NCI-H524 (cell line): ENCODE measurements at regions not wholly inside any gene's neighbourhood (a gene's known extent, or its start where the extent isn't known, plus 50 kb on each side); places are given as distances from the start of the nearest gene placed in this dataset.
"Not testable (repeated sequence)": the region's sequence is repeated elsewhere in the genome, so short reads cannot be mapped to it uniquely, and the experiment has no call there.

ENCODE experiments used
- DNase-seq, 2 experiments: peaks; one replicate each; lab custom pipeline; 2025; lab: John Stamatoyannopoulos, UW

- not testable (repeated sequence) for DNase-seq
Observed at GRCh38 chr19:23984911-23985310, 70.2 kb downstream of the ZNF726 start.

GRCh38 chr19:23986623-23987022 is 71.9 kb downstream of the ZNF726 start:
- DNase-seq: no peak

GRCh38 chr19:23991170-23991569 is 76.5 kb downstream of the ZNF726 start:
- DNase-seq: peak in 1 of 2 experiments; percentile 5

DNA sequence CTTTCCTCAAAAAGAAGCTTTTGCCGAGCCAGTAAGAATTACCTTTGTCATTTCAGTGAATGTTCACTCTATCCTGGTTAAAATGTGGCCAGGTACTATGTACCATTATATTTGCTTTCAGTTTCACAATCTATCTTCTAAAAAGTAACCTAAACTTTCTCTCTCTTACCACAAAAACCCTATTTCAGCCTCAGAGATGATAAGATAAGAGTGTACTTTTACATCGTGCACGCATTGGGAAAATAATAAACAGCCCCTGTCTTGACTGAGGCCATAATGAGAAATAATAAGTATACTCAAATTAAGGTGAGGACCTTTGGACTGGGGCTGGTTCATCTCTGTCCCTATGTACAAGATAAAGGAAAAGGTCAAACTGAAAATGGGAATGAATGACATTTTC is 77.7 kb downstream of the ZNF726 start:
- DNase-seq: no peak

DNA sequence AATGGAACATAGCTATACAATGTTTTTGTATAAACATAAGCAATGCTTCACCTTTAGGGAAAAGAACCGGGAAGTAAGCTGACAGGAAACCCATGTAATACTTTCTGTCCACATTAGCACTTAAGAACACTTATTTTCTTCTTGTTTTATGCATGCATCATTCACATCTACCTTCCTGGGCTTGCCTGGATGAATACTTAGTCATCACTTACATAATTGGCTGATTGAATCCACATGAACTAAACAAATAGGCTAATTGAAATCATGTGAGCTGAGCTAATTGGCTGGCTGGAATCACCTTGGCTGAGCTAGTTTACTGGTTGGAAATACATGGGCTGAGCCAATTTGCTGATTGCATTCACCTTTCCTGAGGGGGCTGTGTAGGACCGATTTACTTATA is 78.8 kb downstream of the ZNF726 start:
- DNase-seq: no peak

DNA sequence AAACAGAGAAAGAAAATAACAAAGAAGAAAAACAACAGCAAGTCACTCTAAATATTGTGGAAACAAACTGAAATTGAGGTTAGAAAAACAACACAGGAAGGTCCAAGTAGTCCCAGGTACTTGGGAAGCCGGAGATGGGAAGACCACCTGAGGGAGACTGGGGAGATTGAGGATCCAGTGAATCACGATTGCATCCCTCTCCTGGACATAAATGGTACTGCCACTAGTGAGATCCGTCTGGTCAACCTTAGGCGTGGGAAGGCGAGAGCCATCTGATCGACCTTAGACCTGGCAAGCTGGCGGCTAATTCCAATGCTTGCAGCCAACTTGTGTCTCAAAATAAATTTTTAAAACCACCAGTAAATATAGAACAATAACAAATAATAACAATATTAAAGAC is 81.9 kb downstream of the ZNF726 start:
- peak in 1 of 2 experiments; percentile 2 for DNase-seq

DNA sequence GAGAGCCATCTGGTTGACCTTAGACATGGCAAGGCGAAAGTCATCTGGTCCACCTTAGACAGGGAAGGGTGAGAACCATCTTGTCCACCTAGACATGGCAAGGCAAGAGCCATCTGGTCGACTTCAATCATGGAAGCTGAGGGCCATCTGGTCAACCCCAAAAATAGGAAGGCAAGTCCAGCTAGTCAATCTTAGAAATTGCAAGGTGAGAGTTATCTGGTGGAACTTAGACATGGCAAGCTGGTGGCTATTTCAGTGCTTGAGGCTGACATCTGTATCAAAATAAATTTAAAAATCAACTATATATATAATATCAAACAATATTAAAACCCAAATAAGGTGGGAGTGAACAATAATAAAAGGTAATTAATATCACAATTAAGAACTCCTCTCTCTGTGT is 83.9 kb downstream of the ZNF726 start:
- DNase-seq: no peak

- DNase-seq: no peak
Observed at GRCh38 chr19:23999821-24000610, 85.3 kb downstream of the ZNF726 start.

GRCh38 chr19:24000656-24001055 is 86.0 kb downstream of the ZNF726 start:
- no peak for DNase-seq

DNA sequence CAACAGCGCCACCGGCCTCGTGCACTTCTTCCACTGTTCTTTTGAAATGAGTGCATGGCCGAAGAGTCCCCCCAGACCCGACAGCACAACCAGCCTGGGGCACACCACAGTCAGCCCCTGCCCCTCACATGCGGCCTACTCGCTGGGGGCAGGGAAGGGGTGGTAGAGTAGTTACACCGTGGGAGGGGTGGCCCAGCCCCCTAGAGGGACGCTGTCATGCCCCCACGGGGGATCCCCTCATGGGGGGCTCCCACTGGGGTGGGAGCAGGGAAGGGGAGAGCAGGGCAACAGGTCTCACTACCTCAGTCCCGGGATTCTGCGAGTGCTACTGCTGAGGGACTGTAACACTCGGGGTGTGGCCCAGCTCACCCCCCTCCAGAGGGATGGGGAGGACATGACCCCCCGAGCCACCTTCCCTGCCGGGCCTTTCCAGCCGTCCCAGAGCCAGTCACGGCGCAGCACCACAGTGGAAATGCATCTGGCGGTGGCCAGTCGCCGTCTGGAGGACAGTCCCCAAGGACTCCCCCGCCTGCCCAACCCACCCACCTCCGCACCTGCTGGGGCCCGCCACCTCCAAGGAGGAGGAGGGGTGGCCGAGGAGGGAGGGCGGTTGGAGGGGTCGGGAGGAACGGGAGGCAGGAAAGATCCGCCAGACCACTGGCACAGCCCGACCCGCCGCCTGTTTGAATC is 84.6 kb upstream of the ZNF254 start:
- DNase-seq: no peak

- no peak for DNase-seq
Observed at GRCh38 chr19:24003537-24003936, 83.5 kb upstream of the ZNF254 start.

DNA sequence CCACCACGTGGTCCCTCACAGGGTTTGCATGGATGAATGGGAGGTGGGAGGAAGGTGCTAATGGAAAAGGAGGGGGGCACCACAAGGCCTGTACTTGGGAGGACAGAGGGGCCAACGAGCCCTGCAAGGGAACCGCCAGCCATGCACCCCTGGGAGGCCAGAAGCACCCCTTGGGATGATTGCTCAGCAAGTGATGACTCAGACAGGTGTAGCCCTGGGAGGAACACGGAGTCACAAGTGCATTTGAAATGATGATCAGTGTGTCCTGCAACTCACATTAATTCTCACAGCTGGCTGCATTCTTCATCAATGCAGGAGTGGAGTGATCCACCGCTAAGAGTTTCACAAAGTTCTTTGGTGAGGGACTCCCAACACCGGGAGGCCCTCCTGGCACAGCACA is 82.8 kb upstream of the ZNF254 start:
- DNase-seq: no peak

DNA sequence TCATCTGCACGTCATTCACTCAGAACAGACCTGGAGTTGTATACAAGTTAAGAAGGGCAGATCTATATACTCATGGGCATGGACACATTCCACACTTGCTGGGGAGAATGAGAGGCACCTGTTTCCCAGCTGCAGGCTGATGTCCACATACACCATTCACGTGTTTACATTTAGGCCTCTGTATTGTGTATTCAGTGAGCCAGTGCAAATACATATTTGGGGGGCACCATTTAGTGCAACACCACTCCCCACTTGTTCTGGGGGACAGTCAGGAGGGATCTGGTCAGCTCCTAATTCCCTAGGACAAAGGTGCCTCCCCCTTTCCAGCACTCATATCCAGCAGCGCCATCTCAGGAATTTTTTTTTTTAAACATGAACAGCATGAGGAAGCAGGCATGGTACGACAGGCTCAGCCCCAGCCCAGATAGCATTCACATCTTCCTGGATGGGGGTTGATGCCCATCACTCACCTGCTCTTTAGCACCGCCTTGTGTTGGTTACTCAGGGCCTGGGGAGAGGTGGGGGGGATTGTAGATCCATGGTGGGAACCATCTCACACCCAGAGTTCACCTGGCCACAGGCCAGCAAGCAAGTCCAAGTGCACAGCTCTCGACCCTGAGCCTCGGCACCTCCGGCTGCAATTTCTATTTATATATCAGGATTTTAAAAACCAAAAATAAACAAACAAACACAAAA is 56.9 kb upstream of the ZNF254 start:
- no peak for DNase-seq

- no peak for DNase-seq
Observed at GRCh38 chr19:24032651-24033050, 54.3 kb upstream of the ZNF254 start.

DNA sequence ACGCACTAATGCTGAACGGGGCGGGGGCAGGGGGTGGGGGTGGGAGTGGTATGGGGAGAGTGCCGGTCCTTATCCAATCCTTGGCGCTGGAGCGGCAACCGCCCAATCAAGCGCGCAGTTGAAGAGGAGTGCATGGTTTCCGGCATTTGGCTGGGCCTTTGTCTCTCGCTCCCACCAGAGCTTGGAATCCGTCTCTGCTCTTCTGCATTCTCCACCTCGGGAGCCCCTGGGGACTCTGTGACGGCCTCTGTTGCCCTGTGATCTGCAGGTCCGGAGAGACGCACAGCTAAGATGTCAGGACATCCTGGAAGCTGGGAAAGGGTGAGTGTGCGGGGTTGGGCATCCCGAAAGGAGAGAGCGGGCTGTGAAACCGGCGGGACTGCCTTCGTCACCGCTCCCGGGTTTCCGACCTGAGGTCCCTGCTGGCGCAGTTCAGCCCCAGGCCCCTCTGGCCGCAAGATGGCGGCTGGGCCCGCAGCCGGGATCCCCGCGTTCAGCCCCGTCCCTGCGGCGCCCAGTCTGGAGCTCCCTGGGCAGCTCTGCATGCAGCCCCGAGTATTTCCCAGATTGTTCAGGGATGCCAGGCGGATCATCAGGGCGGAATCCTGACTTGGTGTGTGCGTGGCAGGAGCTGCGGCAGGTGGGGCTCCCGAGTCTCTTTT is 53.6 kb upstream of the ZNF254 start:
- peak; percentile 91 to 93 for DNase-seq

DNA sequence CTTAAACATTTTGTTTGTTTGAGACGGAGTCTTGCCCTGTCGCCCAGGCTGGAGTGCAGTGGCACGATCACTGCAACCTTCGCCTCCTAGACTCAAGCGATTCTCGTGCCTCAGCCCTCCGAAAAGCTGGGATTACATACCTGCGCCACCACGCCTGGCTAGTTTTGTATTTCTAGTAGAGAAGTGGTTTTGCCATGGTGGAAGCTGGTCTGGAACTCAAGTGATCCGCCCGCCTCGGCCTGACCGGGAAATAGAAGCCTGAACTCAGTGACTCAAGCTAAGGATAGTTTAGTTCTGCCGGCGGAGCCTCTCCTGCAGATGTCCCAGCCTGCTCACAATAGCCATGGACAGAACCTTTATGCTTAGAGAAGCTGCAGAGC is 53.0 kb upstream of the ZNF254 start:
- peak; percentile 24 to 50 for DNase-seq

DNA sequence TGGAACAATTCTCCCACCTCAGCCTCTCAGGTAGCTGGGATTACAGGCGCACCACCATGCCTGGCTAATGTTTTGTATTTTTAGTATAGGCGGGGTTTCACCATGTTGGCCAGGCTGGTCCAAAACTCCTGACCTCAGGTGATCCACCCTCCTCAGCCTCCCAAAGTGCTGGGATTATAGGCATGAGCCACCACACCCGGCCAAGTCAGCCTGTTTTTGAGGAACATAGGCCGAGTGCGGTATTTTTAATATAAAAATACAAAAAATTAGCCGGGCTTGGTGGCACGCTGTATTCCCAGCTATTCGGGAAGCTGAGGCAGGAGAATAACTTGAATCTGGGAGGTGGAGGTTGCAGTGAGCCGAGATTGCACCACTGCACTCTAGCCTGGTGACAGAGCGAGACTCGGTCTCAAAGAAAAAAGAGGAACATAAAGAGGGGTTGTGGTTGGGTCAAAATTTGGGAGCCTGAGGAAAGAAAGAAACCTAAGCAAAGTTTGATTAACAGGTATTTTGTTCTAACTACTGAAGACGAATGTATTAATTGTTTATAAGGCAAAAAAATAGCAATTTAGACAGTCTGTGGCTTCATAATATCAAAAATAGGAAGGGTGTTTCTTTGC is 51.6 kb upstream of the ZNF254 start:
- DNase-seq: not testable (repeated sequence)
